WTC11 (cell line): ENCODE measurements at regions not wholly inside any gene's neighbourhood (a gene's known extent, or its start where the extent isn't known, plus 50 kb on each side); places are given as distances from the start of the nearest gene placed in this dataset.

Experiments
- ATAC-seq: fragments of 200-7000 bp; cut with Tn5 transposase; 2 replicates; pipeline ENCODE4 v1.10.0; 2021; ENCODE audit warnings: mild to moderate bottlenecking, moderate library complexity
- CTCF ChIA-PET: fragments of 300-600 bp; sonication (Branson Sonifier 250); formaldehyde crosslinking; loops from one replicate; lab custom pipeline; 2021; ENCODE audit warnings: antibody characterized with exemption; lab: Charles Lee
- POLR2A ChIA-PET: fragments of 350-600 bp; sonication (Branson Sonifier 250); formaldehyde crosslinking; loops from one replicate; lab custom pipeline; 2021; ENCODE audit warnings: antibody characterized with exemption; lab: Charles Lee
- DNase-seq: peaks from one replicate; pipeline ENCODE4 v3.0.0; 2021; ENCODE audit warnings: low spot score
- H3K27ac Mint-ChIP-seq: 2 replicates; pipeline ENCODE4 v1.8.0; 2021; ENCODE audit warnings: mixed read lengths
- H3K27me3 Mint-ChIP-seq: 2 replicates; pipeline ENCODE4 v1.8.0; 2021; ENCODE audit warnings: low read depth, mild to moderate bottlenecking, moderate library complexity, mixed read lengths
- H3K36me3 Mint-ChIP-seq: 2 replicates; pipeline ENCODE4 v1.8.0; 2021; ENCODE audit warnings: mixed read lengths
- H3K4me1 Mint-ChIP-seq: 2 replicates; pipeline ENCODE4 v1.8.0; 2022; ENCODE audit warnings: mixed read lengths
- H3K4me3 Mint-ChIP-seq: 2 replicates; pipeline ENCODE4 v1.8.0; 2021; ENCODE audit warnings: mild to moderate bottlenecking, moderate library complexity, mixed read lengths
- H3K9me3 Mint-ChIP-seq: 2 replicates; pipeline ENCODE4 v1.8.0; 2021; ENCODE audit warnings: mixed read lengths
- CBFB ChIP-seq: sonication (generic); formaldehyde crosslinking; IDR thresholded peaks from 2 replicates; pipeline ENCODE4 v1.8.1; 2022; ENCODE audit warnings: mild to moderate bottlenecking, low read depth, missing genetic modification reagents
- EMX1 ChIP-seq: fragments of 250-450 bp; sonication (Bioruptor Pico); IDR thresholded peaks from 2 replicates; pipeline ENCODE4 v1.8.0; 2021; ENCODE audit warnings: mild to moderate bottlenecking
- FOXK1 ChIP-seq: sonication (generic); formaldehyde crosslinking; IDR thresholded peaks from 2 replicates; pipeline ENCODE4 v1.8.0; 2022; ENCODE audit warnings: mild to moderate bottlenecking, moderate library complexity, missing genetic modification reagents
- GABPB1 ChIP-seq: sonication (generic); formaldehyde crosslinking; IDR thresholded peaks from 2 replicates; pipeline ENCODE4 v1.8.1; 2023; ENCODE audit warnings: mild to moderate bottlenecking, missing genetic modification reagents
- IRF2 ChIP-seq: sonication (generic); formaldehyde crosslinking; IDR thresholded peaks from 2 replicates; pipeline ENCODE4 v1.8.0; 2022; ENCODE audit warnings: low read depth, missing genetic modification reagents, borderline replicate concordance
- NR3C1 ChIP-seq: sonication (generic); formaldehyde crosslinking; conservative IDR thresholded peaks from 2 replicates; pipeline ENCODE4 v1.8.1; 2023; ENCODE audit warnings: low read depth, mild to moderate bottlenecking, missing genetic modification reagents
- RORB ChIP-seq: fragments of 250-450 bp; sonication (Bioruptor Pico); IDR thresholded peaks from 2 replicates; pipeline ENCODE4 v1.9.0; 2021; ENCODE audit warnings: mild to moderate bottlenecking
- TCF7 ChIP-seq: sonication (generic); formaldehyde crosslinking; IDR thresholded peaks from 2 replicates; pipeline ENCODE4 v1.8.0; 2022; ENCODE audit warnings: mild to moderate bottlenecking, low read depth, missing genetic modification reagents, moderate library complexity
- ZNF263 ChIP-seq: sonication (generic); formaldehyde crosslinking; IDR thresholded peaks from 2 replicates; pipeline ENCODE4 v1.8.1; 2022; ENCODE audit warnings: low read depth, mild to moderate bottlenecking, moderate library complexity, missing genetic modification reagents
- TF ChIP-seq, protein P1 (sequence below): sonication (generic); formaldehyde crosslinking; IDR thresholded peaks from 2 replicates; pipeline ENCODE4 v1.8.1; 2023; ENCODE audit warnings: mild to moderate bottlenecking, missing genetic modification reagents, borderline replicate concordance
- TF ChIP-seq, protein P2 (sequence below): sonication (generic); formaldehyde crosslinking; conservative IDR thresholded peaks from 2 replicates; pipeline ENCODE4 v1.8.1; 2023; ENCODE audit warnings: mild to moderate bottlenecking, low read depth, missing genetic modification reagents, moderate library complexity
- TF ChIP-seq, protein P3 (sequence below): fragments of 250-450 bp; sonication (Bioruptor Pico); conservative IDR thresholded peaks from 2 replicates; pipeline ENCODE4 v1.9.0; 2021; ENCODE audit warnings: mild to moderate bottlenecking
- TF ChIP-seq, protein P4 (sequence below): sonication (generic); formaldehyde crosslinking; IDR thresholded peaks from 2 replicates; pipeline ENCODE4 v1.8.1; 2023; ENCODE audit warnings: mild to moderate bottlenecking, missing genetic modification reagents
- TF ChIP-seq, protein P5 (sequence below): sonication (generic); formaldehyde crosslinking; IDR thresholded peaks from 2 replicates; pipeline ENCODE4 v1.8.0; 2023; ENCODE audit warnings: missing genetic modification reagents, mild to moderate bottlenecking, borderline replicate concordance
- TF ChIP-seq, protein P6 (sequence below): sonication (generic); formaldehyde crosslinking; IDR thresholded peaks from 2 replicates; pipeline ENCODE4 v1.8.1; 2022; ENCODE audit warnings: missing genetic modification reagents, borderline replicate concordance
- TF ChIP-seq, protein P7 (sequence below): sonication (generic); formaldehyde crosslinking; IDR thresholded peaks from 2 replicates; pipeline ENCODE4 v1.8.1; 2022; ENCODE audit warnings: low read depth, mild to moderate bottlenecking, moderate library complexity, missing genetic modification reagents, borderline replicate concordance

DNA sequence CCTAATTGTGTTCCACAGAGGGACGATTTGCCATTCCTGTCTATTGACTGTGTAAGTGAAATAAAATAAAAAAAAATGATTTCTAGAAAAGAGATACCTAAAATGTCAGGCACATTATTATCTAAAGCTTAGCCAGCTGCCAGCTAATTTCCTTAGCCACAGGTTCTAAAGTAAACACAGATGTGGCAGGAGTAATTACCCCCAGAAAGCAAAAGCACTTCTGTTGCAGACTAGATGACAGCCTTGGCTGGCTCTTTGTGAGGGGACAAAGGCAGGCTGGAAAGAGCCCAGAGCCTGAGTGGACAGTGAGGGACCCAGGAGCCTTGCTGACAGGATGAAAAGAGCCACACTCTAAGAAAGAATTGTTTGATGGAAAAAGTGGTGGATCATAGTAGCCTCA is 418.1 kb downstream of the LRIG3 start (continued):
- TF ChIP-seq, protein P1, sequence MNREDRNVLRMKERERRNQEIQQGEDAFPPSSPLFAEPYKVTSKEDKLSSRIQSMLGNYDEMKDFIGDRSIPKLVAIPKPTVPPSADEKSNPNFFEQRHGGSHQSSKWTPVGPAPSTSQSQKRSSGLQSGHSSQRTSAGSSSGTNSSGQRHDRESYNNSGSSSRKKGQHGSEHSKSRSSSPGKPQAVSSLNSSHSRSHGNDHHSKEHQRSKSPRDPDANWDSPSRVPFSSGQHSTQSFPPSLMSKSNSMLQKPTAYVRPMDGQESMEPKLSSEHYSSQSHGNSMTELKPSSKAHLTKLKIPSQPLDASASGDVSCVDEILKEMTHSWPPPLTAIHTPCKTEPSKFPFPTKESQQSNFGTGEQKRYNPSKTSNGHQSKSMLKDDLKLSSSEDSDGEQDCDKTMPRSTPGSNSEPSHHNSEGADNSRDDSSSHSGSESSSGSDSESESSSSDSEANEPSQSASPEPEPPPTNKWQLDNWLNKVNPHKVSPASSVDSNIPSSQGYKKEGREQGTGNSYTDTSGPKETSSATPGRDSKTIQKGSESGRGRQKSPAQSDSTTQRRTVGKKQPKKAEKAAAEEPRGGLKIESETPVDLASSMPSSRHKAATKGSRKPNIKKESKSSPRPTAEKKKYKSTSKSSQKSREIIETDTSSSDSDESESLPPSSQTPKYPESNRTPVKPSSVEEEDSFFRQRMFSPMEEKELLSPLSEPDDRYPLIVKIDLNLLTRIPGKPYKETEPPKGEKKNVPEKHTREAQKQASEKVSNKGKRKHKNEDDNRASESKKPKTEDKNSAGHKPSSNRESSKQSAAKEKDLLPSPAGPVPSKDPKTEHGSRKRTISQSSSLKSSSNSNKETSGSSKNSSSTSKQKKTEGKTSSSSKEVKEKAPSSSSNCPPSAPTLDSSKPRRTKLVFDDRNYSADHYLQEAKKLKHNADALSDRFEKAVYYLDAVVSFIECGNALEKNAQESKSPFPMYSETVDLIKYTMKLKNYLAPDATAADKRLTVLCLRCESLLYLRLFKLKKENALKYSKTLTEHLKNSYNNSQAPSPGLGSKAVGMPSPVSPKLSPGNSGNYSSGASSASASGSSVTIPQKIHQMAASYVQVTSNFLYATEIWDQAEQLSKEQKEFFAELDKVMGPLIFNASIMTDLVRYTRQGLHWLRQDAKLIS, result no peak
- TF ChIP-seq FOXK1 (CRISPR knock-in tag) (no peak), ZNF263 (no peak), RORB (CRISPR knock-in tag) (no peak), GABPB1 (CRISPR knock-in tag) (no peak)
- TF ChIP-seq, protein P2, sequence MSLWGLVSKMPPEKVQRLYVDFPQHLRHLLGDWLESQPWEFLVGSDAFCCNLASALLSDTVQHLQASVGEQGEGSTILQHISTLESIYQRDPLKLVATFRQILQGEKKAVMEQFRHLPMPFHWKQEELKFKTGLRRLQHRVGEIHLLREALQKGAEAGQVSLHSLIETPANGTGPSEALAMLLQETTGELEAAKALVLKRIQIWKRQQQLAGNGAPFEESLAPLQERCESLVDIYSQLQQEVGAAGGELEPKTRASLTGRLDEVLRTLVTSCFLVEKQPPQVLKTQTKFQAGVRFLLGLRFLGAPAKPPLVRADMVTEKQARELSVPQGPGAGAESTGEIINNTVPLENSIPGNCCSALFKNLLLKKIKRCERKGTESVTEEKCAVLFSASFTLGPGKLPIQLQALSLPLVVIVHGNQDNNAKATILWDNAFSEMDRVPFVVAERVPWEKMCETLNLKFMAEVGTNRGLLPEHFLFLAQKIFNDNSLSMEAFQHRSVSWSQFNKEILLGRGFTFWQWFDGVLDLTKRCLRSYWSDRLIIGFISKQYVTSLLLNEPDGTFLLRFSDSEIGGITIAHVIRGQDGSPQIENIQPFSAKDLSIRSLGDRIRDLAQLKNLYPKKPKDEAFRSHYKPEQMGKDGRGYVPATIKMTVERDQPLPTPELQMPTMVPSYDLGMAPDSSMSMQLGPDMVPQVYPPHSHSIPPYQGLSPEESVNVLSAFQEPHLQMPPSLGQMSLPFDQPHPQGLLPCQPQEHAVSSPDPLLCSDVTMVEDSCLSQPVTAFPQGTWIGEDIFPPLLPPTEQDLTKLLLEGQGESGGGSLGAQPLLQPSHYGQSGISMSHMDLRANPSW (CRISPR knock-in tag), result no peak
- TF ChIP-seq, protein P3, sequence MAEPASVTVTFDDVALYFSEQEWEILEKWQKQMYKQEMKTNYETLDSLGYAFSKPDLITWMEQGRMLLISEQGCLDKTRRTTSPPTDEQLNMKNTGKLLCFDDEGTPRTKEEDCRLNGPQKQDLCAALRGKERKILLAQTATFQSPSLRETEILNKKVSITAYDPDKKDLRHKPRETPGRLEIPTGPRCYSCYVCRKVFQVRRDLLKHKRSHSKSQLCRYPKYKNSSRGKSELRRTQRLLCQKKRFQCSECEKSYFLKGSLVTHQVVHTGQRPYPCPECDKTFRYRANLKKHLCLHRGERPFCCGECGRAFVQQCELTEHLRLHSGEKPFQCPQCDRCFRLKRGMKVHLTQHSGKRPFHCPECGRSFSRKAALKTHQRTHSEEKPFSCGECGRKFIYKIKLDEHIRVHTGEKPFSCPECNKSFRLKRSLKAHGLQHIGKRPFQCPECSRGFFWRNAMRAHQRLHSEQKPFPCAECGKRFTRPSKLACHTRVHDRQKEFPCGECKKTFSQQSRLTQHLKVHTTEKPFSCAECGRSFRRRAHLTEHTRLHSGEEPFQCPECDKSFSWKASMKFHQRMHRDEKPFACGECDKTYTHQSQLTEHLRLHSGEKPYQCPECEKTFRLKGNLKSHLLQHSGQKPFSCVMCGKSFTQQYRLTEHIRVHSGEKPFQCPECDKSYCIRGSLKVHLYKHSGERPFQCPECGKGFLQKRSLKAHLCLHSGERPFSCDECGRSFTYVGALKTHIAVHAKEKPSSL (CRISPR knock-in tag), result no peak
- TF ChIP-seq, protein P4, sequence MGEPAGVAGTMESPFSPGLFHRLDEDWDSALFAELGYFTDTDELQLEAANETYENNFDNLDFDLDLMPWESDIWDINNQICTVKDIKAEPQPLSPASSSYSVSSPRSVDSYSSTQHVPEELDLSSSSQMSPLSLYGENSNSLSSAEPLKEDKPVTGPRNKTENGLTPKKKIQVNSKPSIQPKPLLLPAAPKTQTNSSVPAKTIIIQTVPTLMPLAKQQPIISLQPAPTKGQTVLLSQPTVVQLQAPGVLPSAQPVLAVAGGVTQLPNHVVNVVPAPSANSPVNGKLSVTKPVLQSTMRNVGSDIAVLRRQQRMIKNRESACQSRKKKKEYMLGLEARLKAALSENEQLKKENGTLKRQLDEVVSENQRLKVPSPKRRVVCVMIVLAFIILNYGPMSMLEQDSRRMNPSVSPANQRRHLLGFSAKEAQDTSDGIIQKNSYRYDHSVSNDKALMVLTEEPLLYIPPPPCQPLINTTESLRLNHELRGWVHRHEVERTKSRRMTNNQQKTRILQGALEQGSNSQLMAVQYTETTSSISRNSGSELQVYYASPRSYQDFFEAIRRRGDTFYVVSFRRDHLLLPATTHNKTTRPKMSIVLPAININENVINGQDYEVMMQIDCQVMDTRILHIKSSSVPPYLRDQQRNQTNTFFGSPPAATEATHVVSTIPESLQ (CRISPR knock-in tag), result no peak

DNA sequence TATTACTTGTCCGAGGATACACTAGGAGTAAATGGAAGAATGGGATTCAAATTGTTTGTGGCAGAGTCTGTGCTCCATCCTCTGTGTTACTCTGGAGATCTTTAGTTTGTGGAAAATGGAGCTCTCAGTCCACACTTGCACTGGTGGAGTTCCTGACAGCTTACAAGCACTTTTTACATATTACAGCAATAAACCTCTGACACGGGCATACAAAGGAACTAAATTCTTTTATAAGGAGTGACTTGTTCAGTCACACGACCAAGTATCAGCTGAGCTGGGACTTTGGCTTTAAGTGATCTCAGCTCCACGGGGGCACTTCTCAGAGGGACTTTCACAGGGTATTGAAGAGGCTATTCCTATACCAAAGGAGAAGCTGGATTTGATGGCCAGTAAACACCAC is 417.5 kb downstream of the LRIG3 start:
- no peaks in the 10 kb centered on the region for H3K27me3 Mint-ChIP-seq
- H3K27ac Mint-ChIP-seq, result no peak overlapping the region
- H3K36me3 Mint-ChIP-seq, result no peaks in the 10 kb centered on the region
- POLR2A ChIA-PET, result no interaction called here
- no peaks in the 10 kb centered on the region for H3K9me3 Mint-ChIP-seq
- no peak overlapping the region for H3K4me3 Mint-ChIP-seq
- DNase-seq (no peak), ATAC-seq (no peak)
- H3K4me1 Mint-ChIP-seq, result peaks cover 14% of the 10 kb centered on the region
- CTCF ChIA-PET, result no interaction called here
- TF ChIP-seq CBFB (CRISPR knock-in tag) (no peak), IRF2 (CRISPR knock-in tag) (no peak), TCF7 (CRISPR knock-in tag) (no peak), NR3C1 (CRISPR knock-in tag) (no peak), EMX1 (CRISPR knock-in tag) (no peak)
- TF ChIP-seq, protein P5, sequence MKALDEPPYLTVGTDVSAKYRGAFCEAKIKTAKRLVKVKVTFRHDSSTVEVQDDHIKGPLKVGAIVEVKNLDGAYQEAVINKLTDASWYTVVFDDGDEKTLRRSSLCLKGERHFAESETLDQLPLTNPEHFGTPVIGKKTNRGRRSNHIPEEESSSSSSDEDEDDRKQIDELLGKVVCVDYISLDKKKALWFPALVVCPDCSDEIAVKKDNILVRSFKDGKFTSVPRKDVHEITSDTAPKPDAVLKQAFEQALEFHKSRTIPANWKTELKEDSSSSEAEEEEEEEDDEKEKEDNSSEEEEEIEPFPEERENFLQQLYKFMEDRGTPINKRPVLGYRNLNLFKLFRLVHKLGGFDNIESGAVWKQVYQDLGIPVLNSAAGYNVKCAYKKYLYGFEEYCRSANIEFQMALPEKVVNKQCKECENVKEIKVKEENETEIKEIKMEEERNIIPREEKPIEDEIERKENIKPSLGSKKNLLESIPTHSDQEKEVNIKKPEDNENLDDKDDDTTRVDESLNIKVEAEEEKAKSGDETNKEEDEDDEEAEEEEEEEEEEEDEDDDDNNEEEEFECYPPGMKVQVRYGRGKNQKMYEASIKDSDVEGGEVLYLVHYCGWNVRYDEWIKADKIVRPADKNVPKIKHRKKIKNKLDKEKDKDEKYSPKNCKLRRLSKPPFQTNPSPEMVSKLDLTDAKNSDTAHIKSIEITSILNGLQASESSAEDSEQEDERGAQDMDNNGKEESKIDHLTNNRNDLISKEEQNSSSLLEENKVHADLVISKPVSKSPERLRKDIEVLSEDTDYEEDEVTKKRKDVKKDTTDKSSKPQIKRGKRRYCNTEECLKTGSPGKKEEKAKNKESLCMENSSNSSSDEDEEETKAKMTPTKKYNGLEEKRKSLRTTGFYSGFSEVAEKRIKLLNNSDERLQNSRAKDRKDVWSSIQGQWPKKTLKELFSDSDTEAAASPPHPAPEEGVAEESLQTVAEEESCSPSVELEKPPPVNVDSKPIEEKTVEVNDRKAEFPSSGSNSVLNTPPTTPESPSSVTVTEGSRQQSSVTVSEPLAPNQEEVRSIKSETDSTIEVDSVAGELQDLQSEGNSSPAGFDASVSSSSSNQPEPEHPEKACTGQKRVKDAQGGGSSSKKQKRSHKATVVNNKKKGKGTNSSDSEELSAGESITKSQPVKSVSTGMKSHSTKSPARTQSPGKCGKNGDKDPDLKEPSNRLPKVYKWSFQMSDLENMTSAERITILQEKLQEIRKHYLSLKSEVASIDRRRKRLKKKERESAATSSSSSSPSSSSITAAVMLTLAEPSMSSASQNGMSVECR (CRISPR knock-in tag), result no peak
- TF ChIP-seq, protein P6, sequence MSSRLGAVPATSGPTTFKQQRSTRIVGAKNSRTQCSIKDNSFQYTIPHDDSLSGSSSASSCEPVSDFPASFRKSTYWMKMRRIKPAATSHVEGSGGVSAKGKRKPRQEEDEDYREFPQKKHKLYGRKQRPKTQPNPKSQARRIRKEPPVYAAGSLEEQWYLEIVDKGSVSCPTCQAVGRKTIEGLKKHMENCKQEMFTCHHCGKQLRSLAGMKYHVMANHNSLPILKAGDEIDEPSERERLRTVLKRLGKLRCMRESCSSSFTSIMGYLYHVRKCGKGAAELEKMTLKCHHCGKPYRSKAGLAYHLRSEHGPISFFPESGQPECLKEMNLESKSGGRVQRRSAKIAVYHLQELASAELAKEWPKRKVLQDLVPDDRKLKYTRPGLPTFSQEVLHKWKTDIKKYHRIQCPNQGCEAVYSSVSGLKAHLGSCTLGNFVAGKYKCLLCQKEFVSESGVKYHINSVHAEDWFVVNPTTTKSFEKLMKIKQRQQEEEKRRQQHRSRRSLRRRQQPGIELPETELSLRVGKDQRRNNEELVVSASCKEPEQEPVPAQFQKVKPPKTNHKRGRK (CRISPR knock-in tag), result no peak
- TF ChIP-seq, protein P7, sequence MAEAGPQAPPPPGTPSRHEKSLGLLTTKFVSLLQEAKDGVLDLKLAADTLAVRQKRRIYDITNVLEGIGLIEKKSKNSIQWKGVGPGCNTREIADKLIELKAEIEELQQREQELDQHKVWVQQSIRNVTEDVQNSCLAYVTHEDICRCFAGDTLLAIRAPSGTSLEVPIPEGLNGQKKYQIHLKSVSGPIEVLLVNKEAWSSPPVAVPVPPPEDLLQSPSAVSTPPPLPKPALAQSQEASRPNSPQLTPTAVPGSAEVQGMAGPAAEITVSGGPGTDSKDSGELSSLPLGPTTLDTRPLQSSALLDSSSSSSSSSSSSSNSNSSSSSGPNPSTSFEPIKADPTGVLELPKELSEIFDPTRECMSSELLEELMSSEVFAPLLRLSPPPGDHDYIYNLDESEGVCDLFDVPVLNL (CRISPR knock-in tag), result no peak
